Astrocyte of the hippocampus (primary cell): ENCODE measurements at regions not wholly inside any gene's neighbourhood (a gene's known extent, or its start where the extent isn't known, plus 50 kb on each side); places are given as distances from the start of the nearest gene placed in this dataset.

ENCODE experiments used
- DNase-seq: peaks from one replicate; pipeline ENCODE4 v3.0.0; 2011; ENCODE audit warnings: low read depth, low spot score

DNA sequence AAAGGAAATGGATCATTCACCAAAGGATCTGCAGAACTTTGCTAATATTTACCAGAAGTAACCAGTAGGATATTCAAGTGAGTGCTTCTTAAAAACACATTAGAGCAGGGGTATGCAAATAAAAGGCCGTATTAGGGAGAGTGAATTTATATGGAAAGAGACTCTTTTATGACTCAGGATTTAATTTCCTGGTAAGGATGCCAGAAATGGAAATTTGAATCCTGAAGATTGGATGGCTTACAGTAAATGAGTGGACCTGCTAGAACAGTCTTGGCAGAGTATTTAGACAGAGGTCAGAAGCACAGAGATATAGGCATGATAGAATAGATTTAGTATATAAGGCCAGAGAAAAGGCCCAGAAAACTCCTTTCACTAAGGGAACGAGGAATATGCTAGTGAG, 201.6 kb downstream of the SLITRK5 start:
- peak; percentile 70 for DNase-seq

DNA sequence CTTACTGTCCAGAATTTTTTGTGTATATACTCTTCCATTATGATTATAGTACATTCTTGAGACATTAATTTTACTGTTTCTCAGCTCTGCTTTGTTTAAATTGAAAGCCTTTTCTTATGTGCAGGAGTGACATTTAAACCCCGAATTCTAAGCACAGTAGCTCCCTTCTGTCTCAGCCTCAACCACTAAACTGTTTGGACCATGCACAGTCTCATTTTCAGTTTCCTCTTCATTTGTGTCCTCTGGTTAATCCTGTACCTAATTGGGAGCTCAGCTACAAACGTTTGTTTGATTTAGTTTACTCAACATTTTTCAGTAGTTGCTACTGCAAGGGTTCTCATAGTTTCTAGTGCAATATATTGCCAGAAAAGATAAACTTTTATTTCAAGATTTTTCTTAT, 206.3 kb downstream of the SLITRK5 start:
- DNase-seq = no peak

DNA sequence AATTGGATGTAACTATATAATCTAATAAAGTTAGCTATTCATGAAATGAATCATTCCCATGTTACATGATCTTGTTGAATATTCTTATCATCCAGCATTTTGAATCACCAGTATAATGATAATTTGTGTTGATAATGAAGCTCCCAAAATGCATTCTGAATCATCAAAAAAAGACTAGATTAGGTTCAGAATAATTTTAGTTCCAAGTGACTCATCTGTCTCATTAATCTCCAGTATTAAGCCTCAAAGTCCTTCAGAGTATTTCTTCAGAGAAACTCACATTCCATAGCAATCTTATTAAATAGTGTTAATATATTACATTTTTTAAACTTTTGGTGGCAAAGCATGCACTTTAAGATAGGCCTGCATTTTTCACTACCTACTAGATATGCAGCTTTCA, 207.5 kb downstream of the SLITRK5 start:
- no peak for DNase-seq

DNA sequence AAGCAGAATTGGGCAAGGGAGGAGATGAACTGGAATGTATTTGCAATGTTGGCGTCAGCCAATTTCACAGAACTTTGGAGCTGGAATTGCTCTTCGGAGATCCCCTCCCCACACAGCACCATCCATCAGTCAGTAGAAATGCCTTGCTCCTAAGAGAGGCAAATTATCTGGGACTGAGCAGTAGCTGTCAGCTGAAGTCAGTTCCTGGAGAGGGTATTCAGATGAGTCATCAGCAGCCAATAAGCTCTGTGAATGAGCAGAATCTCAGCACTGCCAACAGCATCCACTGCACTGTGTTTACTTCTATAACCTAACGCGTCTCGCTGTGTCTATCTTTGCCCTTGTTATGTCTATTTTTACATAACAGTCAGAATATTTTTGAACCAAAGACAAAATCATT, 213.7 kb downstream of the SLITRK5 start:
- peak; percentile 76 for DNase-seq

DNA sequence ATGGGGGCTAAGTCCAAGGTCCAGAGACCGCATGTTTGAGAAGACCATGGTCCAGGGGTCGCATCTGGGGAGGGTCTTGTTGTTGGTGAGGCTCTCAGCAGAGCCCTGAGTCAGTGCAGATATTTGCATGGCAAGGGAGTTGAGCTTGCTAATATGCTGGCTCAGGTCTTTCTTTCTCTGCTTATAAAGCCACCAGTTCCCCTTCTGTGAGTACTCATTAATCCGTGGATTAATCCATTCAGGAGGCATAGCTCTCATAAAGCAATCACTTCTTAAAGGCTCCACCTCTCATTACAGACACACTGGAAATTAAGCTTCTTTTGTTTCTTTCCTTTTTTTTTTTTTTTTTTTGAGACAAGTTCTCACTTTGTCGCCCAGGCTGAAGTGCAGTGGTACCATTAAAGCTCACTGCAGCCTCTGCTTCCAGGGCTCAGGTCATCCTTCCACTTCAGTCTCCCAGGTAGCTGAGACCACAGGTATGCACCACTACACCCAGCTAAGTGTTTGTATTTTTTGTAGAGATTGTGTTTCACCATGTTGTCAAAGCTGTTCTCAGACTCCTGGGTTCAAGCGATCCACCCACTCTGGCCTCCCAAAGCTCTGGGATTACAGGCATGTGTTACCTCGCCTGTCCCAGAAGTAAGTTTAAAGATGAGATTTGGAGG, 216.4 kb downstream of the SLITRK5 start:
- DNase-seq = no peak

DNA sequence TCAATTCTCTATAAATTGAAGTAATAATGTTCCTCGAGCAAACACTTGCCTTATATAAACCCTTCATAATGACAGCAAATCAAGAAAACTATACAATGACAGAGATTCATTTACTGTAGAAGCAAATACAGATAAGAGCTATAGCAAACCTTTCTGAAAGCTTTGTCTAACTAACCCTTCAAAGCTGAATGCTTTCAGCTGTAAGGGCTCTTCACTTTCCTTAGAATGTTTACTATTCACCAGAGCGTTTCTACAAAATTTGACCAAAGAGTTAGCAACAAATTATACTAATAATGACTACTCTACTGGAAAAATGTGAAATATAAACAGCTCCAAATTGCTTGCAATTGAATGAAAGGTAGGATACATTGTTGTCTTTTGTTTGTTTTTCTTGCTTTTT, 218.1 kb downstream of the SLITRK5 start:
- no peak for DNase-seq

DNA sequence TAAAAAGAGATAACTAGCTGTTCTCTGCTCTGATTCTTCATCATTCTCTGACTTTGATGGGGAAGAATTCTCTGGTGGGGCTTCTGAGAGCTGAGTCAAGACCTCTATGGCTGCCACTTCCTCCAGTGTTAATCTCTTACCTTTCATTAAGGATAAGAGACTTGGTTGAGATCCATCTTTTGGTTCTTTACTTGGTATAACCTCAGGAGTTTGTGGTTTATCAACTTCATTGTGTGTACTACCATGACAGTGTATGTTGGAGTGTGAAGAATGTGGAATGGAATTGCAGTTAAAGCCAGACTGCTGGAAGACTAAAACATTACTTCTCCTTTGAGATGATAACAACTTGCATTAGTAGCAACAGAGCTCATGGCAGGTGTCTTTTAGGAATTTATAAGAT, 222.0 kb downstream of the SLITRK5 start:
- DNase-seq = peak; percentile 32

DNA sequence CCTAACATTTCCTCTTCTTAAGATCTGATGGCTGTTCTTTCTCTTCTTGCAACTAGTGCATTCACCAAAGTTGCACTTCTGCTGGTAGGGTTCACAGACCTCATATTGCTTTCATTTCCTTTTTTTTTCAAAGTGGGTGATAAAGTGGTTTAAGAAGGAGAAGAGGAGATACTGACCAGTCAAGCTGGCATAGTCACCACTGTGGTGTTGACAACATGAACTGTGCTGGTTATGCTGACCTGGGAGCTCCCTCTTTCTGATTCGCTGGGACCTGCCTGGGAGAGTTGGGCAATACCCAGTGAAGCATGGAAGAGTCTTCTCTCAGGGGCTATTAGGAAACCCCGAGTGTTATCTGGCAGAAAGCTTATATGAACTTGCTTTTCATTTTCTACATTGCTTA, 222.9 kb downstream of the SLITRK5 start:
- DNase-seq = no peak

DNA sequence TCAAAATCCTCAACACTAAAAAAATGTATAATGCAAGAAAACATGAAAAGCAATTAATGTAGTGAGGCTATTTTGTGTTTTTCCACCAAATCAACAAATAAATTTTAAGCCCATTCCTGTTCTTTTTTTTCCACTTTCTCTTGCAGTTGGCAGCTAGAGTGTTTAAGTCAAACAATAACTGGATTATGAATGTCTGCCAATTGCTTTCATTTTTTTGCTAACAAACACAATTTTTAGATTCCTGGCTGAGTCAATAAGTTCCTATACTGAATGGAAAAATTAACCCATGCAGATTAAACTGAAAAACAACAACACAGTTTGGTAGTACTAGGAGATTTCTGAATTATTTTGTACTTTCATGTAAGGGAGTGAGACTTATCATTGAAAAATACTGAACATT, 232.4 kb downstream of the SLITRK5 start:
- DNase-seq = no peak

DNA sequence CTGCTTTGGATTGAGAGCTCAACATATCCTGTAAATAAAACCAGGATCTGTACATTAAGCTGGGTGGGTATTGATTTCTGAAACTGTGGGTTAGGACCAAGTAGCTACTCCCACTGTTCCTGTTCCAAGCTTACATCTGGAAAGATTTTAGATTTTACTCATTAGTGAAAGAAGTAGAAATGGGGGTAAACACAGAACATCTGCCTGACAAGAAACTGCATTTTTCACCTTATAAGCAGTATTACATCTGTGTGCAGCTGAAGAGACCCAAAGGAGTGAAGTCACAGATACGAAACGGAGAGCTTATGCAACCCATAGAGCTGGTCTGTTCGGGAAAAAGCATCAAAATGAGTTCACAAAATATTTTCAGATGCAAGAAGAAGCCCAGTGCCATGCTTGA, 235.2 kb downstream of the SLITRK5 start:
- no peak for DNase-seq

DNA sequence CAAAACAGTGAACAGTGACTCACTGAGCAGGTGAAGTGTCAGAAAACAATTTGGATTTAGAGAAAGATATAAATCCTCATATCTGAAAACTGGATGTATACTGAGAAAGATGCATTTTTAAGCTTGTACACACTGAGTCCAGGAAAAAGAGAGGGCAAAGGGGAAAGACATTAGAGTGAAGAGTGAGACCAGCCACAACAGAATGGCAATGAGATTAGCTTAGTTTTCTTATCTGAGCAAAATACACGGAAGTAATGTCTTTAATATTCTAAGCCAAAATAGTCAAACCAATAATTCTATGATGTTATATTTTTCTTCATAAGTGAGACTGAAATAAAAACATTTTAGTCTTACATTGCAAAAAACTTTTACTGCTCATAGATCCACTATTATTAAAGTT, 236.0 kb downstream of the SLITRK5 start:
- no peak for DNase-seq

DNA sequence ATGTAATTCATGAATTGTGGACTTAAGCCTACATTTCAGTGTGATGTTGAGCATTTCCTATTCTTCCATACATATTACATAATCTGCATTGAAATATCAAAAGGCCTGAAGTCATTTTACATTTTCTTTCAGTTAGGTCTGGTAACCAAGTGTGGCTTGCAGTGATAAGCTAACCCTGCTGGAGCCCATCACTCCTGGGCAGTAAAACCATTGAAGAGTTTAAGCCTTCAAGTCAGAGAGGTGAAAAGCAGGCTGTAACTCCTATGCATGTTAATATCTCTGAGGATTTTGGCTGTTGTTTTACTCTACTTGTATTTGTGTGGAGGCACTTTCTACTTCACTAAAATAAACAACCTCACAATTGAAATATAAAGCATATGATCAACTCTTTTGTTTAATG, 248.8 kb downstream of the SLITRK5 start:
- DNase-seq = no peak

DNA sequence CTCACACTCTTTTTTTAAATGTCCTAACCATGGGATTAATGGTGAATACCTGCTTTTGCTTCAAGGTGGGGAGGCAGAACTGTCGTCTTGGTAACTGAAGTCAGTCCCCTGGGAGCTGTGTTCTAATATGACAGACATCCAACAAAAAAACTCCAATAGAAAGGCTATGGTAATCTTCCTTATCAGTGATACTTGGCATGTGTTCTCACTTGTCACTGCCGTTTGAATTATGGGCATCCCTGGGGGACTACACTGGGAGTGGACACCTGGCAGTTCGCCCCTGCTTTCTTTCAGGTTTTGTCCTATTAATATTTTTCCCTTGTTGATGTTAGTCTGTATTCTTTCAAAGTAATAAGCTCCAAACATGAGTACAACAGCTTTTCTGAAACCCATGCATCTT, 252.6 kb downstream of the SLITRK5 start:
- no peak for DNase-seq

DNA sequence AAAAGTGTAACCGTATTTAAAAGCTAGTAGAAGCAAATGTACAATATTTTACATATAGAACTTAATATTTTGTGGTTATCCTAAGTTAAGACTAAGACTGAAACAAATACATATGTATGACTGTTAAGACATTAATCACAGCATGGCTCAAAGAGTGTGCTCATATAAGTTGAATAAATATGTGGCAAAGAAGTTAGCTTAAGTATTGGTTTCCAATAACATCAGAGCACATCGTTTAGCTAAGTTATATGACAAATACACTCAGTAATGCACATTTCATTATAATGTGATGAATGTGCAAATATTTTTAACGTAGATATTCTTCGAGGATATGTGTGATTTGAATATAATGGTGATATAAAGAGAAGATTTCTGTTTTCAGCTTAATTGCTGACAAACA, 253.8 kb downstream of the SLITRK5 start:
- no peak for DNase-seq

DNA sequence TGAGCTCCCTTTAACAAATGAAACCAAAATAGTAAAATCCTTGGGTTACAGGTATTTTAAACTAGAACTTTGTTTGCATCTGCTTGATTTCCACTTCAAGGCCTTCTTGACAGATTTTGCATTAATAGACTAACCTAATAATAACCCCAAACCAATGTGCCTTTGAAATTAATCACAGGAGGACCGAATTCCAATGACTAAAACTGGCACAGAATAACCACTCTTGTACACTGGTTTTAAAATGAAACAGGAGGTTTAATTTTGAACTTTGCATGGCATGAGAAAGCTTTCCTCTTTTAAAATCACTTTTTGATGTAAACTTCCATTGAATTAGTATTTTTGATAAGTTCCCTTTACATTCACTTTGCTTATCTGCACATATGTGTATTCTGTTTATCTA, 269.6 kb downstream of the SLITRK5 start:
- peak; percentile 9 for DNase-seq

DNA sequence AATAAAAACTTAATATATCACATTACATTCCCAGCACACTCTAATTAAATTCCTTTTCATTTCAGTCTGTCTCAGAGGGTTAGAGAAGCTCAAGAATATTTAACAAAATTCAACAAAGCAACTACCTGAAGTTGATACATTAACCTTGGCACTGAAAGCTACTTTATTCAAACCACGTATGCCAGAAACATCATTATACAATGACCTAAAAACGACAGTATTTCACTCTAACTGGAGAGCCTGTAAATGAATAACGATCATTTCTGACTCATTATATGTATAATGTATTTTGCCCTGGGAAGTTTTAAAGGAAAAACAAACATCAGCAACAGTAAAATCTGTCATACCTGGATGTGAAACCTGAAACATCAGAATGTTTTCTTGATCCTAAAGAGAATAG, 270.1 kb downstream of the SLITRK5 start:
- peak; percentile 2 for DNase-seq

DNA sequence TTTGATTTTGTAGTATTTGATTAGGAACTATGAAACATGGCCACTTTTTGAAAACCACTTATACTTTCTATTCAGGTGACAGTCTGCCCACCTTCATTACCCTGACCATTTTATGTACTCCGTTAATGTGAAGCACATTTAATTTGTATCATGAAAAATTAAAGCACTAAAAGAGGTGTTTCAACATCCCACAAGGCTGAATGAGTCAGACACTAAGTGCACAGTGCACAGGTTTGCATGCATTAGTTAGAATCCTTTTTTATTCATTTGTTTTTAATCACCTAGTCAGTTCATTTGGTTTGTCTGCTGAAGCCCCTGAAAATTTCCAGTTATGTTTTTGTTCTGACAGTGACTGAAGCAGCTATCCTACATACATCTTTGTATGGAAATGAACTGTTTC, 271.0 kb downstream of the SLITRK5 start:
- peak; percentile 12 for DNase-seq

DNA sequence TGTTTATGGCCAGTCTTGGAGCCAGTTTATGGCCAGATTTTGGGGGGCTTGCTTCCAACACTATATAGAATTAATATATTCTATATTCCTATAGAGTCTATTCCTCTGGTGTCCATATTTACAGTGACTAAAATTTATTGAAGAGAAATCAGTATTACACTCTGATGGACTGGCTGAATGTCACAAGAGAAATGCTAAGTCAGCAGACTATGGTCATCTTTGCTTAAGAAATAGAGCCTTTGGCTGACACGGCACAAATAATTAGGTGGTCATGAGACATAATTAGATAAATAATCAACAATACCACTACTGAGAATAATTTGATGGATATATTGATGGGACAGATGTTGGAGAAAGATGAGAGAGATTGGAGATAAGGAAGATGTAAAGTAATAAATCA, 272.9 kb downstream of the SLITRK5 start:
- DNase-seq = no peak

DNA sequence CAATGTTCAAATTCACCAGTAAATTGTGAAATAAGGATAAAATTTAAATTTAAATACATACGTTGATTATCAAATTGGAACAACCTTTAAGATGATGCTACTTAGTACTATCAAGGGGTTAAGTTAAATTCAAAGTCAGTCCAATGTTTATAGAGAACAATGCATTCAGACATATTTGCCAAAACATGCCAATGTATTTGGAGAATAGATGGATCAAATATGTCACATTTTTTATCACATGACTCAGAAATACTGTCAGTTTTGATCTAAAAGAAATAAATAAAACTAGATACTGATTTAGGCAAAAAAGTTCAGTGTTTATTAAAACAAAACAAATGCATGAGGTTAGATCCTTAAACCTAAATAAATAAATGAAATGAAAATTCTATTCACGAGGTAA, 281.2 kb downstream of the SLITRK5 start:
- DNase-seq = no peak

DNA sequence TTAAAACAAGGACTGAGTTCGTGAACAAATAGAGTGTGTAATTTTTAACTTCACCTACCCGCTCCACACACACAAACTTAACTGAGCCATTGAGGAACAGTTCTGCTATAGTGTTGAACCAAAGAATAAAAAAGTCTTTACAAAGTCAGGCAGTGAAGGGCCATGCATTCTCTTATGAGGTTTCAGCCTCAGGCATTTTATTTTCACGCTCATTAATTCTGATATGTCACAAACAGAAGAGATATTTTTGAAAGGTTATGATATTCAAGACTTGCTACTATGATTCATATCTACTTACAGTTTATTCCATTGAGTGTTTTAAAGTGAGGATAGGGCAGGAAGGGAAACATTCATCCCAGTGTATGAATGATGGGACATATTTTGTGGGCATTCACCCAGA, 282.2 kb downstream of the SLITRK5 start:
- no peak for DNase-seq

DNA sequence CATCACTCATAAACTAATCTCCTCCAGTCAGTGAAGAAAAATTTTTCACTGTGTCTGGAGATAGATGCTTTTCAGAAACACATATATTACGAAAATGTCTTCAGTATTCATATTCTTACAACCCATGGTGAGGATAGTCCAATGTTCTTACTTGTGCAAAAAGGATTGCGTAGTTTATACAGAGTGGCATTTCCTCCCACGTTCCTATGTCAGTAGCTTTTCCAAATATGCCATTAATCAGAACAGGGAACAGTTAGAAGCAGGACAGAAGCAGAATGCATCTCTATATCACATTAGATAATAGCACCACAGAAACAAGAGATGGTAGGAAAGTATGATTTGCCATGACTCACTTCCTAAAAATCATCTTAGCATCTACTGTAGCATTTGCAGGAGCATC, 282.9 kb downstream of the SLITRK5 start:
- no peak for DNase-seq

DNA sequence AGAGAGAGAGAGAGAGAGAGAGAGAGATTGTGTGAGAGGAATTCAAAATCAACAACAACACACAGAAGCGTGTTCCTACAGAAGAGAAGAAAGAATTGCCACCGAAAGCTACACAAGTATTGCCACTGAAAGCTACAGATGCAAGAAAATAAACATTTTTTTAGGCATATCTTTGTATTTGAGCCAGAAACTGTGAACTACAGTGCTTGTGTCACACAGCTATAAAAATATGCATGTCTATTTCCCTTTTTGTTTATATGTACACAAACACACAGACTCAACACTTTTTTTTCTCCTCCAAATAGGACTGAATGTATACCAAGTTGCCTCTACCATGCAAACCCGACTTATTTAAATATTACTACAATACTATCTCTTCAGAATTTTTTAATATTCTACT, 290.4 kb downstream of the SLITRK5 start:
- DNase-seq = no peak

DNA sequence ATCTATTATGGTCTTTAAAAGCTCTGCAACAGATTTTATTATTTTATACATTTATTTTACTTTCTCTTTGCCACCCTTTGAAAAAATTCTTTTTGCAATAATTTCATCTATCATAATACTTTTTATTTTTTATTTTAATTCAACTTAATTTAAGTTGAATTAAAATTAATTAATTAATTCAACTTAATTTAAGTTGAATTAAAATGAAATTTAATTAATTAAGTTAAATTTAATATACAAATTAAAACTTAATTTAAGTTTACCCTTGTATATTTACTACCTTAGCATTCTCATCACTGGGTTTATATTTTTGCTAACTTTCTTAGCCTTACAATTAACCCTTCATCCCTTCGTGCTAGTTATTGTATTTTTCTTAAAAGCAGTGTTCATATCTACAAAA, 301.4 kb downstream of the SLITRK5 start:
- DNase-seq = no peak

DNA sequence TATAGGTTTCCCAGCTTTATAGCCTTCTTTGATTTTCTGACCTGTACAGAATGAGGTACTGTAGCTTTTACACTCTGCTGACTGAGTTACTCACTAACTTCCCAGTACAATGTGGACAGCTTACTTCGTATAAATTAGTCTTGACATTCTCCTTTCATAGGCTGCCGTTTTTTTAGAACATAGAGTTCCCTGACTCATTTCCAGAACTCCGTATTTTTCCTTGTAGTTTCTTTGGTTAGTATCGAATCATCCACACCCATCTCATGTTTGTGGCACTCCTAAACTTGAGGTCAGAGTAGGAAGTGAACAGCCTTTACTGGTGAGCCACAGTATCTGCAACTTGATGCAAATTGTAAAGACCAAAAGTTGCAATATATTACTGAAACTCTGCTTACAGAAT, 303.9 kb downstream of the SLITRK5 start:
- DNase-seq = peak; percentile 16
